ENCODE measurements at regions not wholly inside any gene's neighbourhood (a gene's known extent, or its start where the extent isn't known, plus 50 kb on each side); places are given as distances from the start of the nearest gene placed in this dataset.

GRCh38 chr15:89406940-89407607 is 72.5 kb upstream of the POLG start:
- Mint-ChIP-seq H3K9me3 (no peaks in the 10 kb centered on the region), H3K36me3 (ENCODE audit: low read depth) (no peaks in the 10 kb centered on the region), H3K27ac (no peak overlapping the region), H3K4me1 (ENCODE audit: low read depth) (peaks cover 32% of the 10 kb centered on the region), H3K27me3 (ENCODE audit: insufficient read depth) (peaks cover 79% of the 10 kb centered on the region), H3K4me3 (peak overlapping the region; percentile 78)
- no peak for DNase-seq
- TF ChIP-seq CTCF (IDR thresholded peaks at IDR 0.05) = 0 out of 2 replicates have a peak, but pooled peaks have one; percentile 20

GRCh38 chr15:89406218-89406939 is 71.8 kb upstream of the POLG start:
- H3K9me3 Mint-ChIP-seq = no peaks in the 10 kb centered on the region
- TF ChIP-seq CTCF (IDR thresholded peaks at IDR 0.05) = no peak
- peaks cover 72% of the 10 kb centered on the region for H3K27me3 Mint-ChIP-seq (ENCODE audit: insufficient read depth)
- H3K27ac Mint-ChIP-seq = no peak overlapping the region
- peaks cover 35% of the 10 kb centered on the region for H3K4me1 Mint-ChIP-seq (ENCODE audit: low read depth)
- no peak for DNase-seq
- peak overlapping the region; percentile 78 for H3K4me3 Mint-ChIP-seq
- H3K36me3 Mint-ChIP-seq (ENCODE audit: low read depth) = no peaks in the 10 kb centered on the region

GRCh38 chr15:89405494-89405893 is 70.9 kb upstream of the POLG start:
- H3K4me1 Mint-ChIP-seq (ENCODE audit: low read depth) = peaks cover 37% of the 10 kb centered on the region
- H3K4me3 Mint-ChIP-seq = no peak overlapping the region; the same call in 1 of the 2 replicates
- no peaks in the 10 kb centered on the region for H3K9me3 Mint-ChIP-seq
- no peak for TF ChIP-seq CTCF (IDR thresholded peaks at IDR 0.05)
- no peak overlapping the region for H3K27ac Mint-ChIP-seq
- no peaks in the 10 kb centered on the region for H3K36me3 Mint-ChIP-seq (ENCODE audit: low read depth)
- peaks cover 70% of the 10 kb centered on the region for H3K27me3 Mint-ChIP-seq (ENCODE audit: insufficient read depth)
- DNase-seq = no peak

GRCh38 chr15:89404023-89404422 is 69.4 kb upstream of the POLG start:
- Mint-ChIP-seq H3K9me3 (no peaks in the 10 kb centered on the region), H3K36me3 (ENCODE audit: low read depth) (no peaks in the 10 kb centered on the region), H3K4me1 (ENCODE audit: low read depth) (peaks cover 33% of the 10 kb centered on the region), H3K27me3 (ENCODE audit: insufficient read depth) (peaks cover 56% of the 10 kb centered on the region), H3K27ac (no peak overlapping the region), H3K4me3 (no peak overlapping the region)
- TF ChIP-seq CTCF (IDR thresholded peaks at IDR 0.05) = no peak
- DNase-seq = no peak

GRCh38 chr15:89402518-89402805 is 67.8 kb upstream of the POLG start:
- no peaks in the 10 kb centered on the region for H3K9me3 Mint-ChIP-seq
- no peak overlapping the region for H3K27ac Mint-ChIP-seq
- peaks cover 28% of the 10 kb centered on the region for H3K4me1 Mint-ChIP-seq (ENCODE audit: low read depth)
- no peak for TF ChIP-seq CTCF (IDR thresholded peaks at IDR 0.05)
- no peak for DNase-seq
- H3K4me3 Mint-ChIP-seq = peak overlapping the region; percentile 88; the same call in 1 of the 2 replicates
- H3K36me3 Mint-ChIP-seq (ENCODE audit: low read depth) = no peaks in the 10 kb centered on the region
- peaks cover 55% of the 10 kb centered on the region for H3K27me3 Mint-ChIP-seq (ENCODE audit: insufficient read depth)

All from HFFc6 (cell line).